NT2/D1 (cell line): ENCODE measurements at regions not wholly inside any gene's neighbourhood (a gene's known extent, or its start where the extent isn't known, plus 50 kb on each side); places are given as distances from the start of the nearest gene placed in this dataset.

ENCODE experiments used
- DNase-seq: peaks from one replicate; pipeline ENCODE4 v3.0.0-alpha.2; 2011; ENCODE audit warnings: low read depth, low spot score
- H3K27me3 ChIP-seq: 2 replicates; pipeline ENCODE4 v1.6.0; 2011; ENCODE audit warnings: mild to moderate bottlenecking; ENCODE audit not compliant: insufficient read length, insufficient read depth
- H3K36me3 ChIP-seq: 2 replicates; pipeline ENCODE4 v1.6.1; 2011; ENCODE audit warnings: mild to moderate bottlenecking, low read length, mixed read lengths; ENCODE audit not compliant: insufficient read depth, insufficient read length
- H3K4me1 ChIP-seq: 2 replicates; pipeline ENCODE4 v1.5.1; 2011; ENCODE audit not compliant: insufficient read depth, insufficient read length
- H3K4me3 ChIP-seq: 2 replicates; pipeline ENCODE4 v1.5.1; 2011; ENCODE audit warnings: low read depth; ENCODE audit not compliant: insufficient read length
- H3K9ac ChIP-seq: 2 replicates; pipeline ENCODE4 v1.6.0; 2011; ENCODE audit warnings: low read depth; ENCODE audit not compliant: insufficient read length
- H3K9me3 ChIP-seq: 2 replicates; pipeline ENCODE4 v1.5.1; 2011; ENCODE audit warnings: mild to moderate bottlenecking, low read length; ENCODE audit not compliant: insufficient read depth
- SUZ12 ChIP-seq: IDR thresholded peaks from 2 replicates; pipeline ENCODE4 v1.6.1; 2011; ENCODE audit not compliant: insufficient read length, insufficient read depth; ENCODE audit errors: extremely low read depth
- YY1 ChIP-seq: IDR thresholded peaks from 2 replicates; pipeline ENCODE4 v1.6.1; 2011; ENCODE audit not compliant: insufficient read length, insufficient read depth
- ZNF274 ChIP-seq: IDR thresholded peaks from 2 replicates; pipeline ENCODE4 v1.6.1; 2011; ENCODE audit warnings: mild to moderate bottlenecking, low read depth, low read length

DNA sequence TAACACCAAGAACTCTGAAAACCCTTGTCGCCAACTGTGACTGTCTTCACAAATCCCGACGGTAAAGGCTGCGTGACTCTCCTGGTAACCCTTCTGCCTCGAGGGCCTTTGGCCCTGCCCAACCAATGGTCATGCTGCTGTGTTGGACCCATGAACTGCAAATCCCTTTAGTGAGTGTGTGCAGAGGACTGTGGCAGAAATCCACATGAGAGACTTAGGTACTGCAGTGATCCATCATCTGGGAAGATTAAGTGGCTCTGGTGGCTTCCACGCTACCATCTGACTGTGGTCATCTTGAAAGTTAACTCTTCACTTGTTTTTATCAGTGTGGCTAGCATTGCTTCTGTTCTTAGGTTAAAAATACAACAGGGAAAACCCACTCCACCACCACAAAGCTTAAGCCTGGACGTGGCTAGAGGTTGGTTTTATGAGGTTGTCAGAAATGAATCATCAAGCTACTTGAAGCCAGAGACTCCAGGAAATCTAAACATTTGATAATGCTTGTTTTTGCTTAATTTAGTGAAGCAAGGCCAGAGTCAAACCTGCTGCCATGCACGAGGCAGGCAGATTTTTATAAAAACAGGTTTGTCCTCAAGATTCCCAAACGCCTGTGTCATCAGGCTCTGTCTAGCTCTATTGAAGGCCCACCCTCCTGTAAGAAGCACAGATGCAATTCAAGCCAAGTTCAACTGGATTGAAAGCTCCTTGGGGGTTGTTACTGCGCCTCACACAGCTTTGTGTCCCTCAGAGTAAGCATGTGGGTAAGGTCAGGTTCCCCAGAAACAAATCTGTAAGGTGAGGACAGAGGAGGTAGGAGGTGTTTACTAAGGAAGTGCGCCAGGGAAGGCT, 52.7 kb upstream of the ERCC6L2 start:
- no peak for DNase-seq
- Histone ChIP-seq H3K4me3 (no peak overlapping the region), H3K4me1 (peaks cover 3% of the 10 kb centered on the region), H3K36me3 (no peaks in the 10 kb centered on the region), H3K9me3 (no peaks in the 10 kb centered on the region), H3K27me3 (no peaks in the 10 kb centered on the region), H3K9ac (no peak overlapping the region)
- no peak for TF ChIP-seq YY1
- TF ChIP-seq ZNF274: no peak
- no peak for TF ChIP-seq SUZ12

DNA sequence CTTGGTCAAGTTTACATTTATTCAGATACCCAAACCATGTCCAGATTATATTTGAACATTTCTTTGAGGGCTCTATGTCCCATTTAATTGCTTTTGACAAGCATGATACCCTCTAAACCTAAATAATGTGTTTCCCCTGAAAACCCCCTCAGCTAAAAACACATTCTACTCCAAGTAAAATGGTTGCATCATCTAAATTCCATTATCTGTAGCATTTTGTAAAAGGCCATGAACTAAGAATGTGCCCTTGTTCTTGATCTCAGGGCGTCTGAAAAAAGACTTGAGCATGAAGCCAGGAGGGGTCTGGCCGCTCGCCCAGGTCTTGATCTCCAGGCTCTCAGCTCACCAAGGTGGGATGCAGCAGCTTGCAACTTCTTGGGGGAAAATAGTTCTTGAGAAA, 53.5 kb upstream of the ERCC6L2 start:
- H3K36me3 ChIP-seq: no peaks in the 10 kb centered on the region
- peaks cover 3% of the 10 kb centered on the region for H3K4me1 ChIP-seq
- H3K9ac ChIP-seq: no peak overlapping the region
- no peak overlapping the region for H3K4me3 ChIP-seq
- TF ChIP-seq YY1 (no peak), SUZ12 (no peak), ZNF274 (no peak)
- H3K27me3 ChIP-seq: no peaks in the 10 kb centered on the region
- no peak for DNase-seq
- H3K9me3 ChIP-seq: no peaks in the 10 kb centered on the region

DNA sequence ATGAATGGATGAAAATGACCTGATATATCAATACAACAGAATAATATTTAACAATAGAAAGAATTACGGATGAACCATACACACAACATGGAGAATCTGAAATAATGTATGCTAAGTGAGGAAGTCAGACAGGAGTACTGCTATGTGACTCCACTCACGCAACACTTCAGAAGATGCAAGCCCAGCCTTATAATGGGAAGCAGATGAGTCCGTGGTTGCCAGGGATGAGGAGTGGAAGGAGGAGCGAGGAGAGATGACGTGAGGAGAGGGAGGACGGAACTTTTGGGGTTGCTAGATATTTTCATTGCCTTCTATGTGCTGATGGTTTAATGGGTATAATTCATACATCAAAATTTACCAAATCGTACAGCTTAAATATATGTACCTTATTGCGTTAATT, 55.4 kb upstream of the ERCC6L2 start:
- no peaks in the 10 kb centered on the region for H3K27me3 ChIP-seq
- H3K36me3 ChIP-seq: no peaks in the 10 kb centered on the region
- no peak overlapping the region for H3K4me3 ChIP-seq
- no peak for TF ChIP-seq YY1
- no peak for TF ChIP-seq SUZ12
- H3K9ac ChIP-seq: no peak overlapping the region
- H3K4me1 ChIP-seq: peaks cover 6% of the 10 kb centered on the region
- no peaks in the 10 kb centered on the region for H3K9me3 ChIP-seq
- no peak for DNase-seq

DNA sequence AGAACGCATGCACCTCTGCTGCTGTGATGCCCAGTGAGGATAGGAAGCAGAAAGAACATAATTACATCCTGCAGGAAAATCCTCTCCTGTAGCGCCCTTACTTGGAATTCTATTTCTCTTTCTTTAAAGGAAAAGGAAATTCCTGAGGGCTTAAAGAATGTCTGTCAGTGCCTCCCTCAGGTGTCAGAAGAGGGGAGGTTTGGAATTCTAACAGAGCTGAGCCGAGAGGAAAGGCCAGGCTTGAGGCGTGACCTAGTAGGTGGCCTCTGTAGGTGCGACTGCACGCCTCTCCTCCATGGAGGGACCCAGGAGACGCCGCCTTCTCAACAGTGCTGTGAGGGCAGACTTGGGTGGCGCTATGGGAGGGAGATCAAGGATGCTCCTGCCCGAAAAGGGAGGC, 55.9 kb upstream of the ERCC6L2 start:
- no peaks in the 10 kb centered on the region for H3K9me3 ChIP-seq

DNA sequence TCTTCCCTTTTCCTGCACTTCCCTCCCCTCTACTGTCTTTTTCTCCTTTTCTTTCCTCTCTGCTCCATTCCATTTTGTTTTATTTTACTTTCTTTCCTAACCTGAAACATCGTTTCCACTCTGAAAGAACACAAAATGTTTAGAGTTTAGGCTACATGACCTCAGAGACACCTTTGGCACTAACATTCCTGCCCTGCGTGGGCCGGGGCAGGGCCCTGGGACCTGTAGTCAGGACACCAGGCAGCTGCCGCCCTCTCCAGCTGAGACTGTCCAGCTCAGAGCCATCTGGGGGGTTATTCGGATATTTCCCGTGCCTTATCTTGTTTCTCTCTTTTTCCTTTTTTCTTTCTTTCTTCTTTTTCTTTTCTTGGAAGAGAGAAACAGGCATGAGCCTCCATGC, 58.3 kb upstream of the ERCC6L2 start:
- no peak overlapping the region for H3K4me3 ChIP-seq
- H3K9ac ChIP-seq: no peak overlapping the region
- H3K27me3 ChIP-seq: no peaks in the 10 kb centered on the region
- no peak for DNase-seq
- H3K9me3 ChIP-seq: no peaks in the 10 kb centered on the region
- no peak for TF ChIP-seq YY1
- no peak for TF ChIP-seq ZNF274
- no peak for TF ChIP-seq SUZ12
- H3K36me3 ChIP-seq: no peaks in the 10 kb centered on the region
- H3K4me1 ChIP-seq: peaks cover 5% of the 10 kb centered on the region

More for the DNA sequence above, 55.9 kb upstream of the ERCC6L2 start:
- Histone ChIP-seq H3K4me1 (peaks cover 5% of the 10 kb centered on the region), H3K4me3 (no peak overlapping the region), H3K9ac (no peak overlapping the region), H3K27me3 (no peaks in the 10 kb centered on the region), H3K36me3 (no peaks in the 10 kb centered on the region)
- TF ChIP-seq YY1 (no peak), SUZ12 (no peak), ZNF274 (no peak)
- DNase-seq: peak; percentile 22

DNA sequence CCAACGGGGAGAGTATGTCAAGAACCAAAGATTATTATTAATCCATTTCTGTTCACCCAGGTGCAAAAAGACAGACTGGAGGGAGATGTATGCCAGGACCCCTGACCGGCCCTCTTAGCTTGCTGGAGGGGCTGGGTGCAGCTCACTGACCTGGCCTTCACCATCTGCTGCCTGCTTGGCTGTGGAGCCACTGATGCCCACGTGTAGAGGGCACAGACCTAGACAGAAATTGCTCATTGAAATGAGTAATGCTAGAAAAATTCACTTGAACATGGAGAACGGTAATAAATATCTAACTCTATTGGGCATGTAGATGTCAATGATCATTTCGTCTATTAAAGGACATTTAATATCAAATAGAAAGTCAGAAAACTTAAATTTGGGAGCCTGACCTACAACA, 58.8 kb upstream of the ERCC6L2 start:
- DNase-seq: no peak
- Histone ChIP-seq H3K36me3 (no peaks in the 10 kb centered on the region), H3K9ac (no peak overlapping the region), H3K4me3 (no peak overlapping the region), H3K4me1 (peaks cover 5% of the 10 kb centered on the region), H3K27me3 (no peaks in the 10 kb centered on the region), H3K9me3 (no peaks in the 10 kb centered on the region)
- TF ChIP-seq SUZ12 (no peak), YY1 (no peak), ZNF274 (no peak)

DNA sequence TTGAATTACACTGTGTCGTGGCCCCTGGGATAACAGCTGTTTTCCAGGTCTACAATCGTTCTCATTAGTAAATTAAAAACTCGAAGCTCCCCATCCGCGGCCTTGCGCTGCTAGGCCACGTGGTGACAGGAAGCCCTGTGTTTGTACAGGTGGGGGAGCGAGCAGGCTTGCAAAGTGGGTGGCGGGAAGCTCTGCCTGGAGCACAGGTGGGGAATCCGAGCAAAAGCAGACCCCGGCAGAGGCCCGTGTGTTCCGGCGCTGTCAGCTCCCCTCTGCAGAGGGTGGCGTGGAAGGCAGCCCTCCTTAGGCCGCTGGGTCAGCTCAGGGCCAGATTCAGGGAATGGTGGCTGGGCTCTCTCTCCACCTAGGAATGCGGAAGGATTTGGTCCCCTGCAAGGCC, 59.5 kb upstream of the ERCC6L2 start:
- Histone ChIP-seq H3K36me3 (no peaks in the 10 kb centered on the region), H3K27me3 (no peaks in the 10 kb centered on the region), H3K4me1 (peaks cover 5% of the 10 kb centered on the region), H3K9me3 (no peaks in the 10 kb centered on the region), H3K9ac (no peak overlapping the region), H3K4me3 (no peak overlapping the region)
- no peak for DNase-seq
- TF ChIP-seq ZNF274 (no peak), YY1 (no peak), SUZ12 (no peak)
